Left lobe of liver (tissue), 2 donors: ENCODE measurements at regions not wholly inside any gene's neighbourhood (a gene's known extent, or its start where the extent isn't known, plus 50 kb on each side); places are given as distances from the start of the nearest gene placed in this dataset.

Experiments
- ATAC-seq: fragments of 200-7000 bp; cut with Tn5 transposase; one replicate; pipeline ENCODE4 v1.9.1; 2020; ENCODE audit warnings: mild to moderate bottlenecking, moderate library complexity
- DNase-seq: peaks from one replicate; pipeline ENCODE4 v3.0.0-alpha.2; 2020; ENCODE audit warnings: low spot score
- donor health status: DM: no; HTN: no; CAD: no; lungs with moderate emphysema.
- donor health status: DM: no; HTN: yes; CAD: no.

DNA sequence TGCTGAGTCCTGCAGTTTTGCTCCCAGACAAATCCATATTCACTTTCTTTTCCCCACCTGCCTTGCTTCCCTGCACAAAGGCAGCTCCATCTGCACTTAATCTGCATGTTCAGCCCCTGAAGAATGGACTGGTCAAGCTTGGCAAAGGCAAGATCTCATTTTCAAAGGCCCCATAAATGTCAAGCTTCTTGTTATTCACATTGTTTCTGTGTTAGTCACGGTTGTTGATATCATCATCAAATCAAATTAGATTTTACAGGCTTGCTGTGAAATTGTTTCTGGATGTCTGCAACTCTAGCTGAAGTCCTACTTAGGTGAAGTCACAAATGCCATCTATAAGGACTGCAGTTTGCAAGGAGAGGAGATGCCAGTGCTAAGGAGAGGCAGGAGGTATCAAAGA, 91.0 kb downstream of the GPAM start:
- ATAC-seq = no peak
- DNase-seq = no peak

DNA sequence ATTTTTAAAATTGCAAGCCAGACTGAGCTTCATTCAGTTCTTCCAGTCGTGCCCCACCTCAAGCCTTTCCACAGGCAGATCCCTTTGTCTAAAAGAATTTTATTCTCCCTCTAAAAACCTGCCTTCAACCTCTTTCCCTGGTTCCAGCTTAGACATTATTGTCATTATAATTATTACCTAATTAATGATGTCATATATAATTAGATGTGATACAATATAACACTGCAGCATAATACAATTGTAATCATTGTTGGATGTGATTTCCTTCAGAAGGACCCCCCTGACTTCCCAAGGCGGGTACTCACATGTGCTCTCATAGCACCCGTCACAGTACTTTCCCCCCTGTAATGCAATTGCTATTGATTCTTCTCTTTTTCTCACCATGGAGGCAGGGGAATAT, 88.6 kb downstream of the GPAM start:
- ATAC-seq = no peak
- no peak for DNase-seq

- no peak for DNase-seq
- no peak for ATAC-seq
Measured at GRCh38 chr10:112095731-112096130, 87.8 kb downstream of the GPAM start.

DNA sequence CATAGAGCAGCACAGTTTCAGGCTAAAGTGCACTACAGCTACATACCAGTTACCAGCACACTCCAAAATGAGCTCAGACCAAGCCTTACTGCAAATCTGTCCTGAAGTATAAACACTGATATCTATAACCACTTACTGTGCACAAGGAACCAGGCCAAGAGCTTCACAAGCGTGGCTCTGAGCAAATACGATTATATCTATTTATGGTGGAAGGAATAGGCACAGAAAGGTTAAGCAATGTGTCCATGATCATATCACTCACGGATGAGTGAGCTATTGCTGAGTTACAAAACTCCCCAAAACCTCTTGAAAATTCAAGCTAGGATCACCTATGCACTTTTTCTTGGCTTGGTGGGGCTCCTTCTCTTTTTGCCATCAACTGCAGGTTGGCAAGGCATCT, 84.9 kb downstream of the GPAM start:
- ATAC-seq = no peak
- no peak for DNase-seq
